ENCODE measurements at regions not wholly inside any gene's neighbourhood (a gene's known extent, or its start where the extent isn't known, plus 50 kb on each side); places are given as distances from the start of the nearest gene placed in this dataset.

- TF ChIP-seq ELF3 (CRISPR knock-in tag; IDR thresholded peaks at IDR 0.05) (peak; percentile 92), PRDM10 (CRISPR knock-in tag; IDR thresholded peaks at IDR 0.05; ENCODE audit: low read depth) (no peak), KAT8 (CRISPR knock-in tag; IDR thresholded peaks at IDR 0.05) (0 out of 2 replicates have a peak, but pooled peaks have one; percentile 47), ATF2 (CRISPR knock-in tag; IDR thresholded peaks at IDR 0.05) (peak; percentile 38; the same call in 1 of the 2 replicates), SMC3 (IDR thresholded peaks at IDR 0.05; ENCODE audit: low read length) (peak; percentile 92), HNF1B (CRISPR knock-in tag; IDR thresholded peaks at IDR 0.05) (0 out of 2 replicates have a peak, but pooled peaks have one; percentile 14), ARHGAP35 (CRISPR knock-in tag; IDR thresholded peaks at IDR 0.05; ENCODE audit: borderline replicate concordance) (no peak), ATF3 (CRISPR knock-in tag; IDR thresholded peaks at IDR 0.05) (peak; percentile 87), ELK4 (CRISPR knock-in tag; IDR thresholded peaks at IDR 0.05; ENCODE audit: borderline replicate concordance) (no peak), SOX6 (IDR thresholded peaks at IDR 0.05) (no peak), SOX6 (CRISPR knock-in tag; IDR thresholded peaks at IDR 0.05) (no peak), BCL6 (CRISPR knock-in tag; IDR thresholded peaks at IDR 0.05) (peak; percentile 54), KLF16 (CRISPR knock-in tag; IDR thresholded peaks at IDR 0.05) (peak in 1 of 2 experiments; percentile 70; a peak in 1 of 4 replicates), STAG1 (CRISPR knock-in tag; IDR thresholded peaks at IDR 0.05) (peak; percentile 59), JUN (CRISPR knock-in tag; IDR thresholded peaks at IDR 0.05) (0 out of 2 replicates have a peak, but pooled peaks have one; percentile 33), SETDB1 (CRISPR knock-in tag; IDR thresholded peaks at IDR 0.05; ENCODE audit: borderline replicate concordance) (no peak), ZNF580 (CRISPR knock-in tag; IDR thresholded peaks at IDR 0.05; ENCODE audit: borderline replicate concordance, low read depth) (0 out of 2 replicates have a peak, but pooled peaks have one; percentile 47), ZFX (CRISPR knock-in tag; IDR thresholded peaks at IDR 0.05; ENCODE audit: low read depth) (0 out of 2 replicates have a peak, but pooled peaks have one; percentile 38), MAF1 (CRISPR knock-in tag; IDR thresholded peaks at IDR 0.05; ENCODE audit: borderline replicate concordance) (no peak), GATAD2A (CRISPR knock-in tag; IDR thresholded peaks at IDR 0.05) (0 out of 2 replicates have a peak, but pooled peaks have one; percentile 23), ELF1 (CRISPR knock-in tag; IDR thresholded peaks at IDR 0.05) (peak; percentile 83)
Measured at GRCh38 chr3:124492824-124493223, 237.4 kb upstream of the UMPS start (continued).

All from HepG2 (cell line).